ENCODE measurements at regions not wholly inside any gene's neighbourhood (a gene's known extent, or its start where the extent isn't known, plus 50 kb on each side); places are given as distances from the start of the nearest gene placed in this dataset.

- DNase-seq: no peak
- no peak overlapping the region for H3K27ac ChIP-seq (ENCODE audit: low read length in 2 of 2)
- POLR2A ChIA-PET: no interaction called here
- H3K9ac ChIP-seq (ENCODE audit: low read length): no peak overlapping the region
- no peaks in the 10 kb centered on the region for H3K79me2 ChIP-seq (ENCODE audit: control insufficient read depth, insufficient read depth, low read length)
- H3K4me3 ChIP-seq (ENCODE audit: control extremely low read depth in 1 of 5, extremely low read depth in 1 of 5, insufficient read depth in 1 of 5, low read depth in 2 of 5, low read length in 4 of 5): no peak overlapping the region
- no peak overlapping the region for H3K4me2 ChIP-seq (replicated peaks; ENCODE audit: low read depth, low read length, poor library complexity, severe bottlenecking)
- TF ChIP-seq EZH2 (IDR thresholded peaks at IDR 0.05; ENCODE audit: borderline replicate concordance, insufficient read depth, low read depth, low read length, poor library complexity, severe bottlenecking) (no peak), CTCF (IDR thresholded peaks at IDR 0.05) (no peak)
- no peak overlapping the region for H2AFZ ChIP-seq (ENCODE audit: insufficient read depth, low read depth, low read length, poor library complexity, severe bottlenecking)
- Mint-ChIP-seq H3K4me3 (no peak overlapping the region), H3K9me3 (ENCODE audit: insufficient read depth) (no peaks in the 10 kb centered on the region), H3K4me1 (peaks cover 1% of the 10 kb centered on the region), H3K27ac (no peak overlapping the region), H3K27me3 (no peaks in the 10 kb centered on the region)
- no peaks in the 10 kb centered on the region for H3K4me1 ChIP-seq (ENCODE audit: control insufficient read depth in 2 of 2, insufficient read depth in 2 of 2, low read length in 2 of 2)
- H3K9me3 ChIP-seq (ENCODE audit: control extremely low read depth in 1 of 3, control insufficient read depth in 2 of 3, insufficient read depth in 1 of 3, low read length in 2 of 3): peaks cover 0 to 1% (median 0%) of the 10 kb centered on the region in 3 donors
- H4K20me1 ChIP-seq (ENCODE audit: control insufficient read depth, insufficient read depth, low read length, poor library complexity, severe bottlenecking): no peaks in the 10 kb centered on the region
- CTCF ChIA-PET: no interaction called here
- no CpG with 5 or more reads among the region's 1 CpG for WGBS (ENCODE audit: insufficient coverage)
- no peak for ATAC-seq (ENCODE audit: low read depth)
- intact Hi-C loops (cut with micrococcal nuclease): no loop called here
- no peaks in the 10 kb centered on the region for H3K27me3 ChIP-seq (replicated peaks in 1 of 4; ENCODE audit: control extremely low read depth in 1 of 4, control insufficient read depth in 3 of 4, insufficient read depth in 4 of 4, low read length in 3 of 4)
- H3K36me3 ChIP-seq (replicated peaks in 1 of 2; ENCODE audit: control extremely low read depth in 1 of 2, control insufficient read depth in 1 of 2, extremely low read depth in 1 of 2, insufficient read depth in 2 of 2, low read length in 1 of 2): no peaks in the 10 kb centered on the region
These were observed 155.8 kb downstream of the ZNF608 start for GRCh38 chr5:124590686-124591085.

GRCh38 chr5:124587280-124587679 is 159.2 kb downstream of the ZNF608 start:
- H3K9me3 Mint-ChIP-seq (ENCODE audit: insufficient read depth): no peaks in the 10 kb centered on the region
- H2AFZ ChIP-seq (ENCODE audit: insufficient read depth, low read depth, low read length, poor library complexity, severe bottlenecking): no peak overlapping the region
- H4K20me1 ChIP-seq (ENCODE audit: control insufficient read depth, insufficient read depth, low read length, poor library complexity, severe bottlenecking): no peaks in the 10 kb centered on the region
- no peak overlapping the region for H3K9ac ChIP-seq (ENCODE audit: low read length)
- H3K36me3 ChIP-seq (replicated peaks in 1 of 2; ENCODE audit: control extremely low read depth in 1 of 2, control insufficient read depth in 1 of 2, extremely low read depth in 1 of 2, insufficient read depth in 2 of 2, low read length in 1 of 2): no peaks in the 10 kb centered on the region
- peaks cover 0 to 8% (median 0%) of the 10 kb centered on the region in 3 donors for H3K9me3 ChIP-seq (ENCODE audit: control extremely low read depth in 1 of 3, control insufficient read depth in 2 of 3, insufficient read depth in 1 of 3, low read length in 2 of 3)
- H3K27me3 Mint-ChIP-seq: no peaks in the 10 kb centered on the region
- H3K4me1 Mint-ChIP-seq: peaks cover 32% of the 10 kb centered on the region
- H3K4me1 ChIP-seq (ENCODE audit: control insufficient read depth in 2 of 2, insufficient read depth in 2 of 2, low read length in 2 of 2): peaks cover 19 to 27% of the 10 kb centered on the region in 2 donors
- ChIA-PET POLR2A (interaction anchor here (0.6 kb wide), 1 partner anchor 11 kb away, joined by 4 read pairs; no protein-coding TSS in a partner anchor), CTCF (interaction anchor here (0.5 kb wide), 1 partner anchor 9 kb away, joined by 3 read pairs; no protein-coding TSS in a partner anchor)
- H3K4me2 ChIP-seq (replicated peaks; ENCODE audit: low read depth, low read length, poor library complexity, severe bottlenecking): no peak overlapping the region
- intact Hi-C loops (cut with micrococcal nuclease): no loop called here
- no peak overlapping the region for H3K4me3 ChIP-seq (ENCODE audit: control extremely low read depth in 1 of 5, extremely low read depth in 1 of 5, insufficient read depth in 1 of 5, low read depth in 2 of 5, low read length in 4 of 5)
- H3K4me3 Mint-ChIP-seq: no peak overlapping the region
- ATAC-seq (ENCODE audit: low read depth): no peak
- no peaks in the 10 kb centered on the region for H3K27me3 ChIP-seq (replicated peaks in 1 of 4; ENCODE audit: control extremely low read depth in 1 of 4, control insufficient read depth in 3 of 4, insufficient read depth in 4 of 4, low read length in 3 of 4)
- no peak overlapping the region for H3K27ac Mint-ChIP-seq
- no peak for TF ChIP-seq EZH2 (IDR thresholded peaks at IDR 0.05; ENCODE audit: borderline replicate concordance, insufficient read depth, low read depth, low read length, poor library complexity, severe bottlenecking)
- H3K27ac ChIP-seq (ENCODE audit: low read length in 2 of 2): no peak overlapping the region
- WGBS (ENCODE audit: insufficient coverage): no CpG with 5 or more reads among the region's 4 CpGs
- H3K79me2 ChIP-seq (ENCODE audit: control insufficient read depth, insufficient read depth, low read length): no peaks in the 10 kb centered on the region
- no peak for DNase-seq
